ENCODE measurements at regions not wholly inside any gene's neighbourhood (a gene's known extent, or its start where the extent isn't known, plus 50 kb on each side); places are given as distances from the start of the nearest gene placed in this dataset.

DNA sequence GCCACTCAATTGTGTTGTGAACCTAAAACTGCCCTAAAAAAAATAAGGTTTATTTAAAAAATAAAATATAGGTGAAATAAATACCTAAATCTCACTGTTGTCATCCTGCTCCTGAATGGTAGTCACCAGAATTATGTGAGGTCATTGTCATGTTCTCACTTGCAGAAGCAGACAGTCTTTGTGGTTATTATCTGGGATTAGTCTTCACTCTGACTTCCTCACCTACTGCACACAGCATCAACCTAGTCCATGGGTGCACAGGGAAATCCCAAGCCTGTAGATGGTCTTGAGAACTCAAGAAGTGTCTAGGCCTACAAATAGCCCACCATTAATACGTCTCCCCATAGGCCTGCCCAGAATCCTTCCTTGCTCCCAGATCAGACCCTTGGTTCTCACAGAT is 97.0 kb downstream of the FOXF2 start:
- no peaks in the 10 kb centered on the region for H3K36me3 ChIP-seq (ENCODE audit: control insufficient read depth, insufficient read depth, low read length)
- H3K4me3 ChIP-seq (ENCODE audit: low read depth, low read length), result no peak overlapping the region
- no peaks in the 10 kb centered on the region for H3K27me3 ChIP-seq (ENCODE audit: control insufficient read depth, insufficient read depth, low read length)
- FAIRE-seq (no peak), DNase-seq (ENCODE audit: low read depth) (peak; percentile 72)
- TF ChIP-seq, protein P1, sequence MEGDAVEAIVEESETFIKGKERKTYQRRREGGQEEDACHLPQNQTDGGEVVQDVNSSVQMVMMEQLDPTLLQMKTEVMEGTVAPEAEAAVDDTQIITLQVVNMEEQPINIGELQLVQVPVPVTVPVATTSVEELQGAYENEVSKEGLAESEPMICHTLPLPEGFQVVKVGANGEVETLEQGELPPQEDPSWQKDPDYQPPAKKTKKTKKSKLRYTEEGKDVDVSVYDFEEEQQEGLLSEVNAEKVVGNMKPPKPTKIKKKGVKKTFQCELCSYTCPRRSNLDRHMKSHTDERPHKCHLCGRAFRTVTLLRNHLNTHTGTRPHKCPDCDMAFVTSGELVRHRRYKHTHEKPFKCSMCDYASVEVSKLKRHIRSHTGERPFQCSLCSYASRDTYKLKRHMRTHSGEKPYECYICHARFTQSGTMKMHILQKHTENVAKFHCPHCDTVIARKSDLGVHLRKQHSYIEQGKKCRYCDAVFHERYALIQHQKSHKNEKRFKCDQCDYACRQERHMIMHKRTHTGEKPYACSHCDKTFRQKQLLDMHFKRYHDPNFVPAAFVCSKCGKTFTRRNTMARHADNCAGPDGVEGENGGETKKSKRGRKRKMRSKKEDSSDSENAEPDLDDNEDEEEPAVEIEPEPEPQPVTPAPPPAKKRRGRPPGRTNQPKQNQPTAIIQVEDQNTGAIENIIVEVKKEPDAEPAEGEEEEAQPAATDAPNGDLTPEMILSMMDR (IDR thresholded peaks at IDR 0.05; ENCODE audit: insufficient read depth, low read length, severe bottlenecking), result no peak

DNA sequence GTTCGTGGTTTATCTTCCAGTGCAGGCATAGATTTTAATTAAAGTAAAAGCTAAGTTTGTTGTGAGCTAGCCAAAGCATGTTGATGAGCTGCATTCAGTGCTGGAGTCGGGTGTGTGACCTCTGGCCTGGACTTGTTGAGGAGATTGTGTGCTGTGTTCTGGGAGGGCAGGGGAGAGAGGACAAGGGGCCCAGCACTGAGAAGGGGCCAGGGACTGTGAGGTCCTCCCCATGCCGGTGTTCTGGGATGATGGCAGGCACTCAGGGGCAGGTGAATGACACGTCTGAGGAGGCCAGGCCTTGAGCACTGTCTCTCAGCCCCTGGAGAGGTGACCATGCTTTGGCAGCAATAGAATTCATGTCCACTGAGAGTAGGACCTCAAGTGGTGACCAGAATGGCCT is 97.9 kb downstream of the FOXF2 start:
- no peaks in the 10 kb centered on the region for H3K36me3 ChIP-seq (ENCODE audit: control insufficient read depth, insufficient read depth, low read length)
- no peak for FAIRE-seq
- TF ChIP-seq, protein P1 (IDR thresholded peaks at IDR 0.05; ENCODE audit: insufficient read depth, low read length, severe bottlenecking), result no peak
- no peak overlapping the region for H3K4me3 ChIP-seq (ENCODE audit: low read depth, low read length)
- no peaks in the 10 kb centered on the region for H3K27me3 ChIP-seq (ENCODE audit: control insufficient read depth, insufficient read depth, low read length)
- DNase-seq (ENCODE audit: low read depth), result no peak

DNA sequence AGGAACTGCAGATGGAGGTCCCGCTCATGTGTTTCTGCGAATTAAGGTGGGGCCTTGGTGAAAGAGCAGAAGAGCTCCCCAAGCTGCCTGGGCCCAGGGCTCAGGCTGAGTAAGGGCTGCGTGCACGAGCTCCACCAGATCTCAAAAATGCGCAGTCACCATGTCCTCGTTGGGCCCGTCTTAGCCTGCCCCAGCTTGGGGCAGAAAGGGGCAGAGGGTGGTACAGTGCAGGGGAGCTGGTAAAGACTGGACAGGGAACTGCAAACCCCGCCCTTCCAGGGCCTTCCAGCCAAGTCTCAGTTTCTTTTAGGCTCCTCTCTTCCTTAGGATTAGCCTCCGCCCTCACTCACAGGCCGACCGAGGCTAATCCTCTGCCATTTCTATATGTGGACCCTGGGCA is 101.6 kb downstream of the FOXF2 start:
- Histone ChIP-seq H3K36me3 (ENCODE audit: control insufficient read depth, insufficient read depth, low read length) (no peaks in the 10 kb centered on the region), H3K27me3 (ENCODE audit: control insufficient read depth, insufficient read depth, low read length) (no peaks in the 10 kb centered on the region), H3K4me3 (ENCODE audit: low read depth, low read length) (no peak overlapping the region)
- DNase-seq (ENCODE audit: low read depth), result no peak
- TF ChIP-seq, protein P1 (IDR thresholded peaks at IDR 0.05; ENCODE audit: insufficient read depth, low read length, severe bottlenecking), result no peak
- FAIRE-seq, result no peak

DNA sequence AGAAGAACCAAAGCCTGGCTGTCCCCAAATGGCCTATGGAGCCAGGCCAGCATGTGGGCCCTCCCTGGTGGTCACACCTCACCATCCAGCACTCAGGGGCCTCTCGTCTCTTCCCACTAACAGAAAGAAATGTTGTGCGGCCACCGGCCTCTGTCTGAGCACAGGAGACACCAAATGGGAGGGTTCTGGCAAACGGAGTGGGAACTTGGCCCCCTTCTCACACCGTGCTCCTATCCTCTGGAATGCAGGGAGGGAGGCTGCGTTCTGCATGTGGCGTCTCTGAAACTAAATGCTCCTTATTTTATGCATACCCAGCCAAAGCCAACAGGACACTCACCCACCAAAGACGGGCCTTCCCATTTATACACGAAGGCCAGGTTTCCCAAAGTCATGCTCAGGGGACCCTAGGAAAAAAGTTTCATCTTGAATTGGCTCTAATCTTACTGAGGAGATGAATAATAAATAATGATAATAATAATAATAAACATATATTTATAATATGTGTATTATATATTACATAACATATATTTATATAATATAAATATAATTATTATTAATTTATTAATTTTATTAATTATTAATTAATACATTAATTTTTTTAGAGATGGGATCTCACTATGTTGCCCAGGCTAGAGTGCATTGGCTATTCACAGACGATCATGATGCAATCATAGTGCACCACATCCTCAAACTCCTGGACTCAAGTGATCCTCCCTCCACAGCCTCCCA is 102.4 kb downstream of the FOXF2 start:
- Histone ChIP-seq H3K36me3 (ENCODE audit: control insufficient read depth, insufficient read depth, low read length) (no peaks in the 10 kb centered on the region), H3K27me3 (ENCODE audit: control insufficient read depth, insufficient read depth, low read length) (no peaks in the 10 kb centered on the region), H3K4me3 (ENCODE audit: low read depth, low read length) (no peak overlapping the region)
- DNase-seq (ENCODE audit: low read depth), result no peak
- FAIRE-seq, result no peak
- TF ChIP-seq, protein P1 (IDR thresholded peaks at IDR 0.05; ENCODE audit: insufficient read depth, low read length, severe bottlenecking), result no peak

DNA sequence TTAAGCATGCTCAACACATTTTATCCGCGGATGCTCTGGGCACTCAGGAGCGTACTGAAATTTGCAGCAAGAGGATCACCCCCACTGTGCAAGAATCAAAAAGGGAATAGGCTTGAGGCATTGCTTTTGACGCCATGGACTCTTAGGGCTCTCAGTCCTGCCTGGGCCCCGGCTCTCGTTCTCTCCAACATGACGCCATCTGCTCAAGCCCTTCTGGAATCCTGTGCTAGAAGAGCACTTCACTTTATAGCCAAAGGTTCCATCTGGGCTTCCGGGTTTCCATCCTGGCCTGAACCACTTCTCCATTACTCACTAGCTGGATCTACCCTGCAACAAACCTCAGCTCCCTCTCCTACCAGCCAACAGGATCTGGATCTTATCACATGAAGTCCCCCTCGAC is 105.3 kb downstream of the FOXF2 start:
- no peak for FAIRE-seq
- H3K36me3 ChIP-seq (ENCODE audit: control insufficient read depth, insufficient read depth, low read length), result no peaks in the 10 kb centered on the region
- TF ChIP-seq, protein P1 (IDR thresholded peaks at IDR 0.05; ENCODE audit: insufficient read depth, low read length, severe bottlenecking), result no peak

DNA sequence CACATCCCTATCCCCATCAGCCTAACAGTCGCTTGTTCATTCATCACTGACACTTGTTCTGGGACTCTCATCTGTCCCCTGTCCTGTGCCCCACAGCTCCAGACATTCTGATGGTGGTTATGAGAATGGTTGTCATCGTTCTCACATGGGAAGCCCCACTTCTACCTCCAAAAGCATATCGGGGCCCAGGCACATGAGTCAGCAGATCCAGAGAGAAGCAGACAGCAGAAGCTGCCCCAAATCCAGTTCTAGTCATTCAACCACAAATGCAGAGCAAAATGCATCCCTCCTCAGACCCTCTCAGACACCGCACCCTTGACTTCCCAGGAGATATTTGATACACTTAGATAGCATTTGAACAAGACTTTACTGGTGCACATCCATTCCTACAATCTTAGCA is 106.0 kb downstream of the FOXF2 start:
- DNase-seq (ENCODE audit: low read depth), result no peak
- TF ChIP-seq, protein P1 (IDR thresholded peaks at IDR 0.05; ENCODE audit: insufficient read depth, low read length, severe bottlenecking), result no peak
- FAIRE-seq, result peak; percentile 77

More for the DNA sequence above, 105.3 kb downstream of the FOXF2 start:
- H3K4me3 ChIP-seq (ENCODE audit: low read depth, low read length), result no peak overlapping the region
- H3K27me3 ChIP-seq (ENCODE audit: control insufficient read depth, insufficient read depth, low read length), result no peaks in the 10 kb centered on the region
- no peak for DNase-seq (ENCODE audit: low read depth)

More for the DNA sequence above, 106.0 kb downstream of the FOXF2 start:
- H3K4me3 ChIP-seq (ENCODE audit: low read depth, low read length), result no peak overlapping the region
- no peaks in the 10 kb centered on the region for H3K36me3 ChIP-seq (ENCODE audit: control insufficient read depth, insufficient read depth, low read length)
- no peaks in the 10 kb centered on the region for H3K27me3 ChIP-seq (ENCODE audit: control insufficient read depth, insufficient read depth, low read length)
